Activated CD4-positive, alpha-beta T cell treated with anti-CD3 and anti-CD28 coated beads, Interleukin-2, amount 50 U/mL, for 4 hours (primary cell): ENCODE measurements at regions not wholly inside any gene's neighbourhood (a gene's known extent, or its start where the extent isn't known, plus 50 kb on each side); places are given as distances from the start of the nearest gene placed in this dataset.

Experiments used
- DNase-seq, 2 experiments: peaks; one replicate each; pipeline ENCODE4 v3.0.0-alpha.2; 2020

GRCh38 chr20:51092338-51092737 lies 69.4 kb upstream of the KCNG1 start:
- DNase-seq, result no peak

DNA sequence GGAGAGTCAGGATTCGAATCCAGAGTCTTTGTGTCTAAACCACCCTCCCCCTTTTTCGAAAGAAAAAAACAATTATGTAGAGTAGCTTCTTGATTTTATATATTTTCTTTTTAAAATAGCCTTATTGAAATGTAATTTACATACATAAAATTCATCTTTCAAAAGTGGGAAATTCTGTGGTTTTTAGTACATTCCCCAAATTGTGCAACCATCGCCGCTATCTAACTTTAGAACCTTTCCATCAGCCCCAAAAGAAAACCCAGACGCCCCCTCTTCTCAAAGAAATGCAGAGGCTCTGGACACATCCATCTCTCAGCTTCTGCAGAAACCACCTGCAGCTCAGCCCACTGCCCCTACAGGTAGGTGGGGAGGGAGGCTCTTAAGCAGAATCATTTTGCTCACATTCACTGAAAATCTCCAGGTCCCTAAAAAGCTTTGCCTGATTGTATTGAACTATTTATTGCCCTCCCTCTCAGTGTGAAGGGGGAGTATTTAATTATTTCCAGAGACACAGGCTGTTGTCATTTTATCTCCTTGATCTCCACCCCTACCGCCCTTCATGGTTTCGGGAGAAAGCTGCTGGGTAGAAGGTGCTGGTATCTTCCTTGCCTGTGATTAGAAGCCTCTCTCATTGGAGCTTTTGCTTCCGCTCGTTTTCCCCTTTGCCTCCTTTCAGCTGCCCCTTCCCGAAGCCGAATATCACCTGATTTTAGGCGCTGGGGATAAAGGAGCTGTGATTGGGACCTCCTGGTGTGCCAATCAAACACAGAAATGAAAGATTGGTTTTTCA lies 68.7 kb upstream of the KCNG1 start:
- DNase-seq, result no peak

DNA sequence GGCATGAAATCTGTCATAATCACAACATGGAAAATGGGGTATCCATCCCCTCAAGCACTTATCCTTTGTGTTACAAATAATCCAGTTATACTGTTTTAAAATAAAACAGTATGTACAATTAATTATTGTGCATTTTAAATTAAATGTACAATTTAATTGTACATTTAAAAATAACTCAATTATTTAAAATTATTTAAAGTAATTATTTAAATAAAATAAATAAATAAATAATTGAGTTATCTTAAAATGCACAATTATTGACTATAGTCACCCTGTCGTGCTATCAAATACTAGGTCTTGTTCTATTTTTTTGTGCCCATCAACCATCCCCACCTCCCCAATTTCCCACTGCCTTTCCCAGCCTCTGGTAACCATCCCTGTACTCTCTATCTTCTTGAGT lies 66.9 kb upstream of the KCNG1 start:
- no peak for DNase-seq

GRCh38 chr20:51089272-51089781 lies 66.4 kb upstream of the KCNG1 start:
- no peak for DNase-seq

DNA sequence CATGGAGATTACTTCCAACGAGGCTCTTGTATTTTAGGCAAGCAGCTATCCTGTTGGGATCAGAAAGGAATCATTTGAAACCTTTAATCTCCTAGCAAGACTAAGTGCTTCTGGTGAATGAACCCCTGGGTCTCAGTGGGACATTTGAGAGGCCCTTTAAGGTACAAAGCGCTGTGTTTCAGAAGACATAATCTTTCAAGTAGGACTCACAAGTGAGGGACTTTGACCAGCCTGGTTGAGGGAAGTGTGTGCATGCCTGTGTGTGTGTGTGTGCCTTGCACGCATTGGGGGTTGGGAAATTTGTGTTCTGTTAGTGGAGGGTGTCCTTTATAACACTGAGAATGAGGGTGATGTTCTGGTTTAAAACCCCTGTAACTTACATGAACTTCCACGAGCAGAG lies 64.4 kb upstream of the KCNG1 start:
- no peak for DNase-seq

GRCh38 chr20:51085769-51086168 lies 62.9 kb upstream of the KCNG1 start:
- DNase-seq, result no peak

- no peak for DNase-seq
These were observed 61.9 kb upstream of the KCNG1 start for GRCh38 chr20:51084593-51085377.

- DNase-seq, result no peak
These were observed 60.5 kb upstream of the KCNG1 start for GRCh38 chr20:51083447-51083846.

DNA sequence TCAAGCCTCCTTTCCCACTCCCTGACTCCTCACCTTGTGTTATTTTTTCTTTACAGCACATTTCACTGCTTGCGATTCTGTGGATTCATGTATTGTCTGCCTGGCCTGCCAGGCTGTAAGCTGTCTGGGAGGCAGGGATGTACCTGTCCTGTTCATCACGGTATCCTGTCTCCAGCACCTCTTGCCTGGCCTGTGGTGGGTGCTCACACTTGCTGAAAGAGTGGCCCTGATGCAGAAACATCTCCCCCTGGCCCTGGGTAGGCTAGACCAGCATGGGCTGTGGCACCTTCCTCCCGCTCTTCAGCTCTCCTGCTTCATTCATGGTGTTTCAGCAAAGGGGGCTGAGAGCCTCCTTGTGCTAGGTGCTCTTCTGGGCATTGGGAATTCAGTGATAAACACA lies 60.1 kb upstream of the KCNG1 start:
- no peak for DNase-seq

- no peak for DNase-seq
These were observed 57.6 kb upstream of the KCNG1 start for GRCh38 chr20:51080516-51080915.

- no peak for DNase-seq
These were observed 56.6 kb upstream of the KCNG1 start for GRCh38 chr20:51079488-51079887.

DNA sequence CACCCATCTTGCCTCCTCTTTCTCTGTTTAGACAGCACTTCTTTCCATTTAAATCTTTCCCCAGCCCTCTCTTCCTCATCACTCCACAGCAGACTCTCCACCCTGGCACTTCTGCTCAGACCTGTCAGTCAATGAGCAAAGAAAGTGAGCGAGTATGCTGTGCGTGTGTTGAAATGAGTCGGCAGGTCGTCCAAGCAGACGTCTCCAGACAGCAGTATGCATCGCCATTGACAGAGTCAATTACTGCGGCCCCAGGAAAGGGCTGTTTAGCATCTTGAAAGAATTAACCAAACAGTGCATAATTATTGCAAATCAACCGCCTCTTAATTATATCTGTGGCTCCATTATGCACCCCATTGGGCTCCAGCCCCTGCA lies 54.8 kb upstream of the KCNG1 start:
- no peak for DNase-seq

- no peak for DNase-seq
These were observed 54.1 kb upstream of the KCNG1 start for GRCh38 chr20:51076786-51077685.

DNA sequence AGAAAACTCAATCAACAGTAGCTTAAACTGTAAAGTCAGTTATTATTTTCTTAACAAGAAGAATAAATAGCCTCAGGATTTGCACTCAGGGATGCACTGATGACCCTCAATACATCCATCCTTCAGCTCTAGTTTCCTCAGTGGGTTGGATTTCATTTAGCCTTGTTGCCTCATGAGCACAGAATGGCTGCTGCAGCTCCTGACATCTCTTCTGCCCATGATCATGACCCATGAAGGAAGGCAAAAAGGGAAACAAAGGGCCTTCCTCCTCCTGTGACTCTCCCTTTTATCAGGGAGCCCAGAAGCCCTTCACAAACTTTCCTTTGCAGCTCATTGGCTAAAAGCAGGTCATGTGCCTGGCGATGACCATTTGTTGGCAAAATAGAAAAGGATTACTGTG lies 51.2 kb upstream of the KCNG1 start:
- DNase-seq, result no peak
